CD4-positive, alpha-beta T cell treated with Interleukin-1 beta for 1 hour (primary cell): ENCODE measurements at regions not wholly inside any gene's neighbourhood (a gene's known extent, or its start where the extent isn't known, plus 50 kb on each side); places are given as distances from the start of the nearest gene placed in this dataset.

Source experiments
- DNase-seq, 2 donors: peaks; one replicate each; pipeline ENCODE4 v3.0.0-alpha.2; 2020 to 2022

- DNase-seq = no peak
These were observed 557.2 kb downstream of the TUSC7 start for GRCh38 chr3:117266806-117267205.

- DNase-seq = no peak
These were observed 558.7 kb downstream of the TUSC7 start for GRCh38 chr3:117268318-117268717.

- DNase-seq = no peak
These were observed 562.7 kb downstream of the TUSC7 start for GRCh38 chr3:117272274-117272673.

- no peak for DNase-seq
These were observed 563.4 kb downstream of the TUSC7 start for GRCh38 chr3:117272876-117273523.

- no peak for DNase-seq
These were observed 568.2 kb downstream of the TUSC7 start for GRCh38 chr3:117277816-117278215.

GRCh38 chr3:117278424-117279190 lies 569.0 kb downstream of the TUSC7 start:
- DNase-seq = no peak

GRCh38 chr3:117281371-117281770 lies 571.8 kb downstream of the TUSC7 start:
- no peak for DNase-seq

- no peak for DNase-seq
These were observed 573.0 kb downstream of the TUSC7 start for GRCh38 chr3:117282566-117282965.

- DNase-seq = no peak
These were observed 576.2 kb downstream of the TUSC7 start for GRCh38 chr3:117285737-117286136.

GRCh38 chr3:117286488-117286887 lies 576.9 kb downstream of the TUSC7 start:
- no peak for DNase-seq

- no peak for DNase-seq
These were observed 578.0 kb downstream of the TUSC7 start for GRCh38 chr3:117287602-117288001.

- DNase-seq = no peak
These were observed 581.9 kb downstream of the TUSC7 start for GRCh38 chr3:117291476-117291875.

- no peak for DNase-seq
These were observed 587.5 kb downstream of the TUSC7 start for GRCh38 chr3:117297065-117297464.

- no peak for DNase-seq
These were observed 588.0 kb downstream of the TUSC7 start for GRCh38 chr3:117297541-117297940.

- DNase-seq = no peak
These were observed 588.7 kb downstream of the TUSC7 start for GRCh38 chr3:117298273-117298672.

- DNase-seq = no peak
These were observed 592.8 kb downstream of the TUSC7 start for GRCh38 chr3:117302428-117302827.

GRCh38 chr3:117303443-117303842 lies 593.9 kb downstream of the TUSC7 start:
- no peak for DNase-seq

- DNase-seq = no peak
These were observed 595.1 kb downstream of the TUSC7 start for GRCh38 chr3:117304681-117305080.

GRCh38 chr3:117305681-117306080 lies 596.1 kb downstream of the TUSC7 start:
- no peak for DNase-seq

- DNase-seq = no peak
These were observed 596.7 kb downstream of the TUSC7 start for GRCh38 chr3:117306299-117306698.

GRCh38 chr3:117308353-117308752 lies 598.8 kb downstream of the TUSC7 start:
- DNase-seq = no peak

GRCh38 chr3:117308756-117309155 lies 599.2 kb downstream of the TUSC7 start:
- no peak for DNase-seq

GRCh38 chr3:117310536-117310935 lies 601.0 kb downstream of the TUSC7 start:
- no peak for DNase-seq

- DNase-seq = no peak
These were observed 605.0 kb downstream of the TUSC7 start for GRCh38 chr3:117314441-117315150.
